ENCODE measurements at regions not wholly inside any gene's neighbourhood (a gene's known extent, or its start where the extent isn't known, plus 50 kb on each side); places are given as distances from the start of the nearest gene placed in this dataset.

DNA sequence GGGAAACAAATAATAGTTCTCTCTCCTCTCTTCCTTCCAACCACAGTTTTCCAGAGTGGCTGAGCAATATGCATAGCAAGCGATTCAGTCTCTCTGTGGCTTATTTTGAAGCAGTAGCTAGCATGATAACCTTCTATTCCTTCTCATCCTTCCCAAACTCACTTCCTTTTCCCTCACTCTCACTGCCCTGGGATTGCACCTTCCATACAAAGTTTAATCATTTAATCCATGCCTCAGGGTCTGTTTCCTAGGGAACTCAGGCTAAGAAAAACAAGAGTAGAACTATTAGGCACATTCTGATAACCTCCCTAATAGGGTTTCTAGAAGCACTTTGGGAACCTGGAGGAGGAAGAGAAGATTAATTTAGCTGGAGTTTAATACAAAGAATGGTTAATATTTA is 97.7 kb upstream of the S1PR1 start:
- DNase-seq (ENCODE audit: low read depth): no peak
- H3K4me3 ChIP-seq (ENCODE audit: low read depth, low read length): no peak overlapping the region
- TF ChIP-seq, protein P1, sequence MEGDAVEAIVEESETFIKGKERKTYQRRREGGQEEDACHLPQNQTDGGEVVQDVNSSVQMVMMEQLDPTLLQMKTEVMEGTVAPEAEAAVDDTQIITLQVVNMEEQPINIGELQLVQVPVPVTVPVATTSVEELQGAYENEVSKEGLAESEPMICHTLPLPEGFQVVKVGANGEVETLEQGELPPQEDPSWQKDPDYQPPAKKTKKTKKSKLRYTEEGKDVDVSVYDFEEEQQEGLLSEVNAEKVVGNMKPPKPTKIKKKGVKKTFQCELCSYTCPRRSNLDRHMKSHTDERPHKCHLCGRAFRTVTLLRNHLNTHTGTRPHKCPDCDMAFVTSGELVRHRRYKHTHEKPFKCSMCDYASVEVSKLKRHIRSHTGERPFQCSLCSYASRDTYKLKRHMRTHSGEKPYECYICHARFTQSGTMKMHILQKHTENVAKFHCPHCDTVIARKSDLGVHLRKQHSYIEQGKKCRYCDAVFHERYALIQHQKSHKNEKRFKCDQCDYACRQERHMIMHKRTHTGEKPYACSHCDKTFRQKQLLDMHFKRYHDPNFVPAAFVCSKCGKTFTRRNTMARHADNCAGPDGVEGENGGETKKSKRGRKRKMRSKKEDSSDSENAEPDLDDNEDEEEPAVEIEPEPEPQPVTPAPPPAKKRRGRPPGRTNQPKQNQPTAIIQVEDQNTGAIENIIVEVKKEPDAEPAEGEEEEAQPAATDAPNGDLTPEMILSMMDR (conservative IDR thresholded peaks at IDR 0.05; ENCODE audit: low read depth, low read length): no peak

- no peak overlapping the region for H3K4me3 ChIP-seq (ENCODE audit: low read depth, low read length)
- TF ChIP-seq, protein P1 (conservative IDR thresholded peaks at IDR 0.05; ENCODE audit: low read depth, low read length): no peak
- peak; percentile 91 for DNase-seq (ENCODE audit: low read depth)
Measured at GRCh38 chr1:101137144-101138126, 99.4 kb upstream of the S1PR1 start.

DNA sequence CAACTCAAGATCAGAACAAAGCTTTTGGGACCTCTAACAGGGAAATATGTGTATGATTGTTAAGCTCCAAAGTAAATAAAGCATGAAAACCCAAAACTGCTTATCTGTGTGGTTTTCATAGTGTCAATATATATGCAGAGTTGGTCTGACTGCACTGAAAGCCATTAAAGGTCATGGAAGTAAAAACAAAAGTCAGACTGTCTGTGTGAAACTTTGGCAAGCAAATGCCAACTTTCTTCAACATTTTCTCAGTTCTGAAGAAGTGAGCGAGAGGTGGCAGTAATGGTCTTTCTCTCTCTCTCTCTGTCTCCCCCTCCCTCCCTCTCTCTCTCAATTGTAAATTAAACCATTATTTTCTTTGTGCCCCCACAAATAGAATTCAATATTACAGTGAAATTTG is 100.1 kb upstream of the S1PR1 start:
- peak; percentile 67 for DNase-seq (ENCODE audit: low read depth)
- TF ChIP-seq, protein P1 (conservative IDR thresholded peaks at IDR 0.05; ENCODE audit: low read depth, low read length): peak; percentile 60
- H3K4me3 ChIP-seq (ENCODE audit: low read depth, low read length): no peak overlapping the region

DNA sequence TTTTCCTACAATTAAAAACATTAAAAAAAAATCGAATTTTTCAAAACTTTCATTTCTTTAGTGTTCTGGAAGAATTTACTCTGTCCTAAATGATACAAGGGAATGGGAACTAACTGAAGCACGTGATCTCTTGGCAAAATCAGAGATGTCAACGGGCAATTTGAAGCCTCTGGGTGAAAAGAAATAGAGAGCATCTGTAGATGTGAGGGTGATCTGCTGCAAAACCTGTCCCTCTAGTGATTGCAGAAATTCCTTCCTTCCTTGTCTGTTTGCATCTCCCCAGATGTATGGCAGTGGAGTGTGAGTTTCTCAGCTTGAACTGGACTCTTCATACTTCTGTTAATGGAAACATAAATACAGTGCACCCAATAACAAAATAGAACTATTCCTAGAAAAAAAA is 100.5 kb upstream of the S1PR1 start:
- TF ChIP-seq, protein P1 (conservative IDR thresholded peaks at IDR 0.05; ENCODE audit: low read depth, low read length): no peak
- peak; percentile 32 for DNase-seq (ENCODE audit: low read depth)
- H3K4me3 ChIP-seq (ENCODE audit: low read depth, low read length): no peak overlapping the region

- TF ChIP-seq, protein P1 (conservative IDR thresholded peaks at IDR 0.05; ENCODE audit: low read depth, low read length): no peak
- no peak for DNase-seq (ENCODE audit: low read depth)
- H3K4me3 ChIP-seq (ENCODE audit: low read depth, low read length): no peak overlapping the region
Measured at GRCh38 chr1:101135526-101135925, 101.3 kb upstream of the S1PR1 start.

GRCh38 chr1:101131239-101131843 is 105.5 kb upstream of the S1PR1 start:
- TF ChIP-seq, protein P1 (conservative IDR thresholded peaks at IDR 0.05; ENCODE audit: low read depth, low read length): no peak
- no peak for DNase-seq (ENCODE audit: low read depth)
- no peak overlapping the region for H3K4me3 ChIP-seq (ENCODE audit: low read depth, low read length)
